ENCODE measurements at regions not wholly inside any gene's neighbourhood (a gene's known extent, or its start where the extent isn't known, plus 50 kb on each side); places are given as distances from the start of the nearest gene placed in this dataset.
"Not testable (repeated sequence)": the region's sequence is repeated elsewhere in the genome, so short reads cannot be mapped to it uniquely, and the experiment has no call there.

DNA sequence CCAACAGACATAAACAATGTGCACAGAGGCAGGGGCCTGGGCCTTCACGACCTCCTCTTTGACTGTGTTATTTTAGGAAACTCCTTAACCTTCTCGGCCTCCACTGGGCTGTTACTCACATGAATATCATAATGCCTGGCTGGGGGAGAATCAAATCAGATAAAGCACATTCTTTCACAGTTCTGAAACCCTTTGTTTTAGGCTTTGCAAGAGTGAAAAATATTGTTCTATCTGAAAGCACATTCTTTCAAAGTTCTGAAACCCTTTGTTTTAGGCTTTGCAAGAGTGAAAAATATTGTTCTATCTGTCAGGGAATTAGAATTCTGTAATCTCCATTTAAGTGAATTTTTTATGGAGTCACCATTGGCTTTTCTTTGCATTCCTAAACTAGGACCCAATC is 50.7 kb upstream of the SYNDIG1 start:
- Histone ChIP-seq H3K36me3 (ENCODE audit: control insufficient read depth in 2 of 2, insufficient read depth in 2 of 2, low read length in 2 of 2) (no peaks in the 10 kb centered on the region), H3K27me3 (ENCODE audit: control insufficient read depth in 1 of 2, insufficient read depth in 2 of 2, low read length in 2 of 2) (no peaks in the 10 kb centered on the region), H3K9ac (ENCODE audit: low read length in 2 of 2) (no peak overlapping the region), H3K9me3 (ENCODE audit: control insufficient read depth in 2 of 2, low read length in 2 of 2) (peaks cover 4 to 7% of the 10 kb centered on the region in 2 donors), H3K4me1 (ENCODE audit: control insufficient read depth, insufficient read depth, low read length) (no peaks in the 10 kb centered on the region), H3K4me3 (ENCODE audit: low read length in 2 of 2) (no peak overlapping the region), H3K27ac (ENCODE audit: low read length) (no peak overlapping the region)

DNA sequence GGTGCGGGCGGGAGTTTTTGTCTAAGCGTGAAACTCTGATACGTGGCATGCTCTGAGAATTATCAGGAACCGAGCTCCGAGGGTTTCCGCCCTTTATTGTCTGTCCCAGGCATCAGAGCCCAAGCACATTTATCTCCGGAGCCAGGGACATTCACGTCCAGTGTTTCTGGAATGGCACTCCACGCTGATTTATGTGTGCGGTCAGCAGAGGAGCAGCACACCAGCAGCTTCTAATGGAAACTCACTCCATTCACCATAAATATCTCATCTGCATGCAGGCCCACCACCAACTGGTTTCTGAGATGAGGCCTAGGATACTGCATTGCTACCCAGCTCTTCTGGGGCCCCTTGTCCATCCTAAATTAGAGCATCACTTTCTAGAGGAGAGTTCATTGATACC is 51.9 kb upstream of the SYNDIG1 start:
- Histone ChIP-seq H3K9ac (ENCODE audit: low read length in 2 of 2) (no peak overlapping the region), H3K4me3 (ENCODE audit: low read length in 2 of 2) (no peak overlapping the region), H3K36me3 (ENCODE audit: control insufficient read depth in 2 of 2, insufficient read depth in 2 of 2, low read length in 2 of 2) (no peaks in the 10 kb centered on the region), H3K9me3 (ENCODE audit: control insufficient read depth in 2 of 2, low read length in 2 of 2) (peaks cover 4 to 7% of the 10 kb centered on the region in 2 donors), H3K27ac (ENCODE audit: low read length) (no peak overlapping the region), H3K27me3 (ENCODE audit: control insufficient read depth in 1 of 2, insufficient read depth in 2 of 2, low read length in 2 of 2) (no peaks in the 10 kb centered on the region), H3K4me1 (ENCODE audit: control insufficient read depth, insufficient read depth, low read length) (no peaks in the 10 kb centered on the region)

DNA sequence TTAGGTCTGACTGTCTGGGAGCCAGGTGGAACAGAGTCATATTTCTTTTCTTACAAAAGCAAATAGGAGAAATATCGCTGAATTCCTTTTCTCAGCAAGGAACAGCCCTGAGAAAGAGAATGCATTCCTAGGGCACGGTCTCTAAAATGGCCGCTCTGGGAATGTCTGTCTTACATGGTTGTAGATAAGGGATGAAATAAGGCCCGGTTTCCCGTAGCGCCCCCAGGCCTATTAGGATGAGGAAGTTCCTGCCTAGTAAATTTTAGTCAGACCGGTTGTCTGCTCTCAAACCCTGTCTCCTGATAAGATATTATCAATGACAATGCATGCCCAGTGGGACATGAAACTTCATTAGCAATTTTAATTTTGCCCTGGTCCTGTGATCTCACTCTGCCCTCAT is 54.0 kb upstream of the SYNDIG1 start:
- H3K36me3 ChIP-seq (ENCODE audit: control insufficient read depth in 2 of 2, insufficient read depth in 2 of 2, low read length in 2 of 2); H3K27me3 ChIP-seq (ENCODE audit: control insufficient read depth in 1 of 2, insufficient read depth in 2 of 2, low read length in 2 of 2); H3K9me3 ChIP-seq (ENCODE audit: control insufficient read depth in 2 of 2, low read length in 2 of 2); H3K4me3 ChIP-seq (ENCODE audit: low read length in 2 of 2); H3K9ac ChIP-seq (ENCODE audit: low read length in 2 of 2); H3K4me1 ChIP-seq (ENCODE audit: control insufficient read depth, insufficient read depth, low read length); H3K27ac ChIP-seq (ENCODE audit: low read length): not testable (repeated sequence)

DNA sequence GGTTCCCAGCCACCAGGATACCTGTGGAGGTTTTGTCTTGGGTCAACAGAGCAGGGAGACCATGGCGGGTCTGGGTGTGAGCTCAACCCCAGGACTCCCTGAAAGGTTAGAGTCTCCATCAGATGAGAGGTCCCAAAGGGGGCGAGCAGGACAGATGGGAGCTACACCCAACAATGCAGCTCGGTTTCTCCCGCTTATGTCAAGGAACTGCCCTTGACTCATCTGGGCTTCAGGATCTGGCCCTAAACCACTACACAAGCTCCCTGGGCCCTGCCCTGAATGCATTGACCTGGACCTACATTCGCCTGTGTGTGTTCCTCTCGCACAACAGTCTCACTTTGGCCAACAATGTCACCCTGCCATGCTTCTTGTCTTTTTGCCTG is 57.6 kb upstream of the SYNDIG1 start:
- Histone ChIP-seq H3K4me3 (ENCODE audit: low read length in 2 of 2) (no peak overlapping the region), H3K36me3 (ENCODE audit: control insufficient read depth in 2 of 2, insufficient read depth in 2 of 2, low read length in 2 of 2) (no peaks in the 10 kb centered on the region), H3K9ac (ENCODE audit: low read length in 2 of 2) (no peak overlapping the region), H3K27me3 (ENCODE audit: control insufficient read depth in 1 of 2, insufficient read depth in 2 of 2, low read length in 2 of 2) (peaks cover 0 to 3% of the 10 kb centered on the region in 2 donors), H3K27ac (ENCODE audit: low read length) (no peak overlapping the region), H3K4me1 (ENCODE audit: control insufficient read depth, insufficient read depth, low read length) (no peaks in the 10 kb centered on the region), H3K9me3 (ENCODE audit: control insufficient read depth in 2 of 2, low read length in 2 of 2) (peaks cover 4 to 7% of the 10 kb centered on the region in 2 donors)

DNA sequence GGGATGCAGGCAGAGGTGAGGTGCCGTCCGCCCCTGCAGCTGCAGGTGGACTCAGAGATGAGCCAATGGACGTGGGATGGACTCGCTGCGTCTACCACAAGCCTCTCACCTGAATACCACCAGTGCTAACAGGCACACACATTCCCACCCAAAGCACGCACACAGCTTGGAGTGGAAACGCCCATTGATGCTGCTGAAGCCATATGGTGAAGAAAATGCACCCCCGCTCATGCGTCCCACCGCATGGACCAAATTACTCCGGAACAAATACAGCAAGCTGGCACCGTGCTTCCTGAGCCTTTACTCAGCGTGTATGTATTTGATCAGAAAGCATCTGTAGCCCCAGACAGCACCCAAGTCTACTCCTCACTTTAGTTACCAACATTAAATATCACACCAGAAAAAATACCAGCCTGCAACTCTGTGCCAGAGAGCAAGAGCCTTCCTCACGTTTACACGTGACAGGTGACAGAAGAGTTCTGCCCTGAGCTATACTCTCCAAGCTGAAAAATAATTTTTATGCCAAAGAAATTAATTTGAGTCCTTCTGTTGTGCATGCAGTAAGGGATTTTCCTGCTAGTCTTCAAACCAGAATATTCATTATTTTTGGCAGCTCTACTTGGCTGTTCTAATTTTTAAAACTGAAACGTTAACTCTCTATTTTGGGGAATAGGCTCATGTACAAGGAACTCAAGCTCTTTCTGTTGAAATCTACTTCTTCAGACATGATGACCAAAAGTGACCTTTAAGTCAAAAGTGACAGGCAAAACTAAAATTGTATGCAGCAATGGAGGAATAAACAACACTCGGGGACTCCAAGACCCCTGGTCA is 58.2 kb upstream of the SYNDIG1 start:
- H3K4me3 ChIP-seq (ENCODE audit: low read length in 2 of 2) = no peak overlapping the region
- no peak overlapping the region for H3K27ac ChIP-seq (ENCODE audit: low read length)
- H3K4me1 ChIP-seq (ENCODE audit: control insufficient read depth, insufficient read depth, low read length) = no peaks in the 10 kb centered on the region
- peaks cover 4 to 7% of the 10 kb centered on the region in 2 donors for H3K9me3 ChIP-seq (ENCODE audit: control insufficient read depth in 2 of 2, low read length in 2 of 2)
- no peak overlapping the region for H3K9ac ChIP-seq (ENCODE audit: low read length in 2 of 2)
- H3K27me3 ChIP-seq (ENCODE audit: control insufficient read depth in 1 of 2, insufficient read depth in 2 of 2, low read length in 2 of 2) = peaks cover 0 to 3% of the 10 kb centered on the region in 2 donors
- H3K36me3 ChIP-seq (ENCODE audit: control insufficient read depth in 2 of 2, insufficient read depth in 2 of 2, low read length in 2 of 2) = no peaks in the 10 kb centered on the region

DNA sequence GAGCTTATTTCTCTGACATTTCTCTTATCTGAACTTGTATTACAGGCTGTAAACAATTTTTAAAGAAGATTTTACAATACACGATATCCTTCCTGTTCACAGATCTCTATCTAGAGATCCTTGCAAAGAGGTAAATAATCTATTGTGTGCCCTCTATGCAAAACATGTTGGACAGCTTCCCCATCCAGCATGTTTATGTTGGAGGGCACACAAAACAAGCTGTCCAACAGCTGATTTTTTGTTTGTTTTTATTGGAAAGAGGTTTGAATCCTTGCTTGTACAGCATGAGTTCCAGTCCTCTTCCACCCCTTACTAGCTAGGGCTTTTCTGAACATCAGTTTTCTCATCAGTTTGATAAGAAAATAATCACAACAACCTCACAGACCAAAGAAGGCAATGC is 62.3 kb upstream of the SYNDIG1 start:
- H3K4me1 ChIP-seq (ENCODE audit: control insufficient read depth, insufficient read depth, low read length) = no peaks in the 10 kb centered on the region
- no peak overlapping the region for H3K27ac ChIP-seq (ENCODE audit: low read length)
- no peaks in the 10 kb centered on the region for H3K36me3 ChIP-seq (ENCODE audit: control insufficient read depth in 2 of 2, insufficient read depth in 2 of 2, low read length in 2 of 2)
- no peaks in the 10 kb centered on the region for H3K9me3 ChIP-seq (ENCODE audit: control insufficient read depth in 2 of 2, low read length in 2 of 2)
- H3K27me3 ChIP-seq (ENCODE audit: control insufficient read depth in 1 of 2, insufficient read depth in 2 of 2, low read length in 2 of 2) = peaks cover 0 to 3% of the 10 kb centered on the region in 2 donors
- no peak overlapping the region for H3K4me3 ChIP-seq (ENCODE audit: low read length in 2 of 2)
- H3K9ac ChIP-seq (ENCODE audit: low read length in 2 of 2) = no peak overlapping the region

DNA sequence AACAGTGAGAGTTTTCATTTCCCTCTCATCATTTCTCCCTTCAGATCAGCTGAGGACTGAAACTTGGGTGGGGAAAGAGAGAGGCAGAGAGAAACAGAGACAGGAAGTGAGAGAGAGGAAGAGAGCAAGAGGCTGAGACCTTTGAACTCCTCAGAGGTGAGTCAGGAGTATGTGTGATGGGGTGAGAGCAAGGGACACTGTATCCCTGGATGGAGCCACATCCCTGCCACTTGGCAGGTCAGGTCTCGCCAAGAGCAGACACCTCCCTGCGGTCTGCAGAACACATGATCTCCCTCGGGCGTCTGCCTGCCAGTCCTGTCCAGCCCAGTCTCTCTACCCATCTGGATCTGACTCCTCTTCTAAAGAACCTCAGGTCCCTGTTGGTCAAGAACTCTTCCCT is 62.7 kb upstream of the SYNDIG1 start:
- no peak overlapping the region for H3K27ac ChIP-seq (ENCODE audit: low read length)
- no peaks in the 10 kb centered on the region for H3K4me1 ChIP-seq (ENCODE audit: control insufficient read depth, insufficient read depth, low read length)
- H3K36me3 ChIP-seq (ENCODE audit: control insufficient read depth in 2 of 2, insufficient read depth in 2 of 2, low read length in 2 of 2) = no peaks in the 10 kb centered on the region
- H3K9ac ChIP-seq (ENCODE audit: low read length in 2 of 2) = no peak overlapping the region
- H3K27me3 ChIP-seq (ENCODE audit: control insufficient read depth in 1 of 2, insufficient read depth in 2 of 2, low read length in 2 of 2) = peaks cover 0 to 3% of the 10 kb centered on the region in 2 donors
- H3K4me3 ChIP-seq (ENCODE audit: low read length in 2 of 2) = no peak overlapping the region
- H3K9me3 ChIP-seq (ENCODE audit: control insufficient read depth in 2 of 2, low read length in 2 of 2) = no peaks in the 10 kb centered on the region

DNA sequence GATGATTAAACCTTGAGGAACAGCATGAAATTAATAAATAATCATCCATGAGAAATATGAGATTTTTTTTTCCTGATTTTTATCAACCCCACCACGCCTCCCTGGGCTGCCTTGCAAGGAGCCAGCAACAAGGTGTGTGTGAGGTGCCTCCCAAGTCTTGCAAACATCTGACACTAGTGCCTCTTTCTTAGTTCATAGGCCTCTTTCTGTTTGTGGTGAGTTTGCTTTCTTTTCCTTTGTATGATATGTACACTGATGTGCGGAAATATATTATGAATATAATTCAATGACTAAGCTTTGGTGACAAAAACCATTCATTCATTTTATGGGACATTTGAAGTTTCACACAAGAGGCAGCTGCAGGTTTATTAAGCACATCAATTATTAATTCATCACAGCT is 63.2 kb upstream of the SYNDIG1 start:
- Histone ChIP-seq H3K4me3 (ENCODE audit: low read length in 2 of 2) (no peak overlapping the region), H3K9ac (ENCODE audit: low read length in 2 of 2) (no peak overlapping the region), H3K4me1 (ENCODE audit: control insufficient read depth, insufficient read depth, low read length) (no peaks in the 10 kb centered on the region), H3K9me3 (ENCODE audit: control insufficient read depth in 2 of 2, low read length in 2 of 2) (no peaks in the 10 kb centered on the region), H3K27ac (ENCODE audit: low read length) (no peak overlapping the region), H3K27me3 (ENCODE audit: control insufficient read depth in 1 of 2, insufficient read depth in 2 of 2, low read length in 2 of 2) (peaks cover 0 to 3% of the 10 kb centered on the region in 2 donors), H3K36me3 (ENCODE audit: control insufficient read depth in 2 of 2, insufficient read depth in 2 of 2, low read length in 2 of 2) (no peaks in the 10 kb centered on the region)

DNA sequence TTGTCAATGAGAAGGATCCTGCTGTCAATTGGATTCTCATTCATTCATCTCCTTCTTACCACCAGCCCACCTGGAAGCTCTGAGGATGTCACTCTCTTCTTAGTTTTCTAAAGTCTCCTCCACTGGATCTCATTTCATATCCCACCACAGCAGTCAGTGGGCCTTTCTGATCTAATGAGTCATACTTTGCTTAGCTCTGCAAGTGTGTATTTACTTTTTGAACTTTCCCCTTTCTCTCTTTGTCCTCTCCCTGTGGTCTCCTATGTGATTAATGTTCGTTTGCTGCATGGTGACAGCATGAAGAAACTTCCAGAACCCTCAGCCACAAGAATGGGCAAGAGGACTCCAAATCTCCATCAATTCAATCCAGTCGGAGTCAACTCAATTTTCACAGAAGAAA is 63.6 kb upstream of the SYNDIG1 start:
- Histone ChIP-seq H3K9ac (ENCODE audit: low read length in 2 of 2) (no peak overlapping the region), H3K9me3 (ENCODE audit: control insufficient read depth in 2 of 2, low read length in 2 of 2) (no peaks in the 10 kb centered on the region), H3K4me1 (ENCODE audit: control insufficient read depth, insufficient read depth, low read length) (no peaks in the 10 kb centered on the region), H3K27me3 (ENCODE audit: control insufficient read depth in 1 of 2, insufficient read depth in 2 of 2, low read length in 2 of 2) (peaks cover 0 to 3% of the 10 kb centered on the region in 2 donors), H3K4me3 (ENCODE audit: low read length in 2 of 2) (no peak overlapping the region), H3K27ac (ENCODE audit: low read length) (no peak overlapping the region), H3K36me3 (ENCODE audit: control insufficient read depth in 2 of 2, insufficient read depth in 2 of 2, low read length in 2 of 2) (no peaks in the 10 kb centered on the region)

DNA sequence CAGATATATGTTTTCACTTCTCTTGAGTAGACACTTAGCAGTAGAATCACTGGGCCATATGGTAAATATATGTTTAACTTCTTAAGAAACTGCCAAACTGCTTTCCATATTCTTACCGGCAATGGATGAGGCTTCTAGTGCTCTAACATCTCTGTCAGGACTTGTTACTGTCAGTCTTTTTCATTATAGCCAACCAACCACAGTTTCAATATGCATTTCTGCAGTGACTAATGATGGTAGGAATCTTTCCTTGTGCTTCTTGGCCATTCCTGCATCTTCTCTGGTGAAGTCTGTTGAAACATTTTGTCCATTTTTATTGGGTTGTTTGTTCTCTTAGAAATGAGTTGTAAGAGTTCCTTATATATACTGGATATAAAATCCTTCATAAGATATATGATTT is 66.0 kb upstream of the SYNDIG1 start:
- Histone ChIP-seq H3K9ac (ENCODE audit: low read length in 2 of 2) (no peak overlapping the region), H3K27ac (ENCODE audit: low read length) (no peak overlapping the region), H3K9me3 (ENCODE audit: control insufficient read depth in 2 of 2, low read length in 2 of 2) (no peaks in the 10 kb centered on the region), H3K27me3 (ENCODE audit: control insufficient read depth in 1 of 2, insufficient read depth in 2 of 2, low read length in 2 of 2) (no peaks in the 10 kb centered on the region), H3K4me3 (ENCODE audit: low read length in 2 of 2) (no peak overlapping the region), H3K36me3 (ENCODE audit: control insufficient read depth in 2 of 2, insufficient read depth in 2 of 2, low read length in 2 of 2) (no peaks in the 10 kb centered on the region), H3K4me1 (ENCODE audit: control insufficient read depth, insufficient read depth, low read length) (no peaks in the 10 kb centered on the region)

DNA sequence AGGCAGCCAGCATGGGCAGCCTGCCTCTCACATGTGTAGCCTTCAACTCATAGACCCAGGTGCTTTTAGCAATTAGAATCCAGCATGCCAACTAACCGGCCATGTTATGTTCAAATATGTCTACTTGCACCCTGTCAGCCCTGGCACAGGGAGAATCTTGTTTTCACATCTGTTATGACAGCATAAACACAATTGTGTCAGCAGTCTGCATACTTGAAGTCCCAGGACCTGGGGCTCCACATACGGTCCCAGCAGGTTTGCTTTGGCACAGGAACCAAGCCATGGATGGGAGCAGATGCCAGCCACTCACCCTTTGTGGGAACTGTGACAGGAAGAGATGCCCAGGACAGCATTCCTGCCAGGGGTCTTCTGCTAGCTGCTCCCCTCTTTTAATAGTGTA is 67.2 kb upstream of the SYNDIG1 start:
- Histone ChIP-seq H3K9me3 (ENCODE audit: control insufficient read depth in 2 of 2, low read length in 2 of 2) (no peaks in the 10 kb centered on the region), H3K36me3 (ENCODE audit: control insufficient read depth in 2 of 2, insufficient read depth in 2 of 2, low read length in 2 of 2) (no peaks in the 10 kb centered on the region), H3K27ac (ENCODE audit: low read length) (no peak overlapping the region), H3K4me1 (ENCODE audit: control insufficient read depth, insufficient read depth, low read length) (no peaks in the 10 kb centered on the region), H3K9ac (ENCODE audit: low read length in 2 of 2) (no peak overlapping the region), H3K27me3 (ENCODE audit: control insufficient read depth in 1 of 2, insufficient read depth in 2 of 2, low read length in 2 of 2) (no peaks in the 10 kb centered on the region), H3K4me3 (ENCODE audit: low read length in 2 of 2) (no peak overlapping the region)
